NOMO-1 treated with DMSO at 0.1 percent for 48 hours (cell line): ENCODE measurements at regions not wholly inside any gene's neighbourhood (a gene's known extent, or its start where the extent isn't known, plus 50 kb on each side); places are given as distances from the start of the nearest gene placed in this dataset.
A peak's percentile ranks its signal among the peaks of the same experiment; 100 is the strongest.

ENCODE experiments used
- DNase-seq: peaks from one replicate; lab custom pipeline; 2025; ENCODE audit not compliant: unreplicated experiment; lab: John Stamatoyannopoulos, UW

DNA sequence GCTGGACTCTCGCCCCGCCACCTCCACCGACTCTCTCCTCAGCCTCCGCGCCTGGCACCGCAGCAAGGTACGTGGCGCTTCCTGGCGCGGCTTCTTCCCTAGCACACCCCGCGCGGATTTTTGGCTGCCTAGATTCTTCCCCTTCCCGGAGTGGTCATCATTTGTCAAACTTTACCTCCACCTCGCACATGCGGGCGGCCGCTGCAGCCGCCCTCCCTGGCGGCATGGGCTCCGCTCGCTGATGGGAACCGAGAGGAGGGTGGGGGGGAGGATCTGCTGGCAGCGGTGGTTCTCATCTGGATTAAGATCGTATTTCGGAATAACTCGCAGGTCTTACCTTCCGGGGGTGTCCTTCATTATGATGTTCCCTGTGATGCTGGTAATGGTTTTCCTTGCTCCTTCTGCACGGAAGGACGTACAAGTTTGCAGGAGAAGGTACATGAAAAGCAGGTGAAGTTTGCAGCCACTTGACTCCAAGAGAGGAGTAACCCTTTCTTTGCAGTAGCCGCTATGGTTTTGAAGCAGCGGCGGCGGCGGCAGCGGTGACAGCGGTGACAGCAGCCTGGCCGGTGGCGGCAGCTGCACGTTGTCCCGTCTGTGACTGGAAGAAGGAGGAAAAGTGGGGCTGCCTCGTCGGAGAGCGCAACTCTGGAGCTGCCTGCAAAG lies 2183.9 kb upstream of the TENM3 start:
- DNase-seq: peak; percentile 45

- DNase-seq: peak; percentile 68
Observed at GRCh38 chr4:180060159-180060889, 2182.9 kb upstream of the TENM3 start.

GRCh38 chr4:180081072-180081471 lies 2162.1 kb upstream of the TENM3 start:
- no peak for DNase-seq

DNA sequence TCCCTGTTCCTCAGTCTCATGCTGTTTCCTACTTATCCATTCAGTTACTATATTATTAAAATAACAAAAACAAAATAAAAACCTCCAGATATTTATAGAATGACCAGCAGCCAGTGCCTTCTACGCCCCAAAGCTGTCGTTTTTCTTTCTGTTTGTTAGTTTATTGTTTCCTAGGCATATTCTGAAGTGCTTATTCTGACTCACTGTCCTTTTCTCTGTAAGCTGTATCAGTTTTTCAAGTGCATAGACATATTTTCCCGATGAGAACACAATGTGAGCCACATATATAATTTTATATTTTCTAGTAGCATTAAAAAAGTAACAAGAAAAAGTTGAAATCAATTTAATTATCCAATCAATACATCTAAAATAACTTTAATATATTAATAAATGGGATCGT lies 2158.6 kb upstream of the TENM3 start:
- DNase-seq: no peak

GRCh38 chr4:180086480-180087190 lies 2156.6 kb upstream of the TENM3 start:
- DNase-seq: no peak

DNA sequence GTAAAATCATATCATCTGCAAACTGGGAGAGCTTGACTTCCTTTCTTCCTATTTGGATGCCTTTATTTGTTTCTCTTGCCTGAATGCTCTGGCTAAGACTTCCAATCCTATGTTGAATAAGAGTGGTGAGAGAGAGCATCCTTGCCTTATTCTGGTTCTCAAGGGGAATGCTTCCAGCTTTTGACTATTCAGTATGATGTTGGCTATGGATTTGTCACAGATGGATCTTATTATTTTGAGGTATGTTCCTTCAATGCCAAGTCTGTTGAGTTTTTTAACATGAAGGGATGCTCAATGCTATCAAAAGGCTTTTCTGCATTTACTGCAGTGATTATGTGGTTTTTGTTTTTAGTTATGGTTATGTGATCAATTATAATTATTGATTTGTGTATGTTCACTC lies 2144.6 kb upstream of the TENM3 start:
- DNase-seq: no peak

GRCh38 chr4:180099957-180100356 lies 2143.2 kb upstream of the TENM3 start:
- DNase-seq: peak; percentile 89

DNA sequence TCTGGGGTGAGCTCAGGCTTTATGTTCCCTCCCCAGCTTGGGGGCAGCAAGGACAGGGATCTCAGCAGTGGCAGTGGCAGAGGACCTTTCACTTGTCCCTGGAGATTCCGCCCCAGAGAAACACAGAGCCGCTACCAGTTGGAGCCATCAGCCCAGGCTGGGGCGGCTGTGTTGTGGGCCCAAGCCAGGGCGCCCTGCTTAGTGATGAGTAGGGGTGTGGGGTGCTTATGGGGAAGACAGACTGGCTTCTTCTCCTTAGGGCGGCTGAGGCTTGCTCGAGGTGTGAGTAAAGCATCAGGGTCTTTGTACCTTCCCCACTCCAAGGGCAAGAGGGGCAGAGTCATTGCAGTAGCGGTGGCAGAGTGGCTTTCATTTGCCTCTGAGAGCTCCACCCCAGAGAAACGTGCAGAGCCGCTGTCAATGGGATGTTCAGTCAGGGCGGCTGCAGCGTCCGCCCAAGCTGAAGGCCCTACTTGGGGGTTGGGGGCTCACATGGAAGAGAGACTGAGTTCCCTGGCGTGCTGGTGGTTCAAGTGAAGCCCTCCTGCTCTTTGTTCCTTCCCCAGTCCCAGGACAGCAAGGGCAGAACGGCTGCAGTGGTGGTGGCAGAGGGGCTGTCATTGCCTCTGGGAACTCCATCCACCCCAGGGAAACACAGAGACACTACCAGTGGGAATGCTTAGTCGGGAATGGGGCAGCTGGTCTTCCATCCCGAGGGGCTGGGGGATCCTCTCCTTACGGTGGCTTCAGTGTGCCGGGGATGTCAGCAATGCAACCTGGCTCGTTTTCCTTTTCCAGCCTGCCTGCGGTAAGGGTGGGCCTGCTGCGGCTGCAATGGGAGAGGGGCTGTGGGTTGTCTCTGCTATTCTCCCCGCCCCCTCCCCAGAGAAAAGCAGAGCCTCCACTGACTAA lies 2142.5 kb upstream of the TENM3 start:
- DNase-seq: no peak

DNA sequence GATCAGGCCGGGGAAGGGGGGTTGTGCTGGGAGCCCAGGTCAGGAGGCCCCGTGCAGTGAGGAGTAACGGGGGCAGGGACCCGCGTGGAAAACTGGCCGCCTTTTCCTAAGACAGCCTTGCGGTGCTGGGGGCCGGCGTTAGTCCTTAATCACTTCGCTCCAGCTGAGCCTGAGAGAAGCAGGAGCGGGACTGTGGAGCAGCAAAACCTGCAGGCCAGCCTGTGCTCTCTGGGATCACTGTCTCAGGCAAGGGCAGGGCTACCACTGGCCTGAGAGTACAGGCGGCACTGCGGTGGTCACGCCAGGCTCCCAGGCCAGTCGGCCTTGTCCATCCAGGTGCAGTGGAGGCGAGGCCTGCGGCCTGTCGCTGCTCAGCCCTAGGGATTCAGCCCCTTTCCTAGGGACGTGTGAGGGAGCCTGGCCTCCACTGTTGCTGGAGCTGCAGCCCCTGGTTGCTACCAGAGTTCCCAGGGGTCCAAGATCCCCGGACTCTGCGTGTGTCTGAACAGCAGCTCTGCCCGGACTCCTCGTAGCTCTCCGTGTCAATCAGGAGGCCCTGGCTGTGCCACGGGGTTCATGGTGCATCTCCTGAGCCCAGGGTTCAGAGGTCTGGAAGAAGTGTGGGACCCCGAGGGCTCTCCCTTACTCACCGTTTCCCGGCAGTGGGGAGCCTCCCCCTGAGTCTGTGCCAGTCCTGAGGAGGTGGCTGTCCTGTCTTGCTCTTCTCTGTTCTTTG lies 2141.7 kb upstream of the TENM3 start:
- no peak for DNase-seq

DNA sequence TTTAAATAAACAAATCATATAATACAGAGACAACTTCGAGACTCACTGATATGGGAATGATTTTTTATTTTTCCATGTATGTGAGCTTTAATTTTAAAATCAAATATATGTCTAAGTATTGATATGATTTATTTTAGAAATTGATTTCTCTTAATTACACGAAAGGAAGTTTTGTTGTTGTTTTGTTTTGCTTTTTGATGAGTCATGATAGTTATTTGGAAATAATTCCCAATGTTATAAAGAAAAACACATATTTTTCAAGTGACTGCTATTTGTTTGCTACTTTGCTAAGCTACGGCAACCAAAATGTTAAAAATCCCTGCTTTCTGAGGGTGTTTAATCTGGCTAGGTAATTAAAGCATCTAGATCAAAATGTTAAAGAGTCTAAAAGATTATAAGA lies 2139.4 kb upstream of the TENM3 start:
- no peak for DNase-seq

- DNase-seq: no peak
Observed at GRCh38 chr4:180105362-180105761, 2137.8 kb upstream of the TENM3 start.

DNA sequence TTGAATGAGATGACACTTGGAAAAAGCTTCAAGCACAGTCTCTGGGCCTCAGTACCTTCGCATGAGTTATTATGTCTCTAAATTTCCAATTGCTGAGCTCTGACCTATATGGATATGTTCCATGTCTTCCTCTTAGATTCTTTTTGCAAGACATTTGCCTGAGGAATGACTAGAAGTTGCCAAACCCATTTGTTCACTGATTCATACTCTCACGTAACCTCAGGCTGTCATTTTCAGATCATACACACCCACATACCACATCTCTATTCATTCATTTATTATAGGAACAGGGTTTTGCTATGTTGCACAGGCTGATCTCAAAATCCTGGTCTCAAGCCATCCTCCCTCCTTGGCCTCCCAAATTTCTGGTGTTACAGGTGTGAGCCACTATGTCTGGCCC lies 2137.1 kb upstream of the TENM3 start:
- DNase-seq: no peak

- no peak for DNase-seq
Observed at GRCh38 chr4:180106997-180107396, 2136.2 kb upstream of the TENM3 start.

DNA sequence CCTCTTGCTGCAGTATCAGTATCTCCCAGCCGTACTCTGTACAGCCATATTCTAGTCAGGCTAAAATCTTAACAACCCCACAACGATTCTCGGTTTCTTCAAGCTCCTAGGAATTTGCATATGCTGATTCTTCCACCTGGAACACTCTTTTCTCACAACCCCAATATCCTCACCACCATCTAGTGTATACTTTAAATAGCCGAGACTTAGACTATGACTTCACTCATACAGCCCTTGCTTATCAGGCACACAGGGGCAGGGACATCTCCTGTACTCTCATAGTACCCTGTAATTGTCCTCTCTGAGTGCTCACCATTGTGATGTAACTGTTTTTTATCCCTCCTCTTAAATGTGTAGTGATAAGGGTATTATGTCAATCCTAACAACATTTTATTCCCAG lies 2126.4 kb upstream of the TENM3 start:
- no peak for DNase-seq

- peak; percentile 45 for DNase-seq
Observed at GRCh38 chr4:180120068-180120467, 2123.1 kb upstream of the TENM3 start.

DNA sequence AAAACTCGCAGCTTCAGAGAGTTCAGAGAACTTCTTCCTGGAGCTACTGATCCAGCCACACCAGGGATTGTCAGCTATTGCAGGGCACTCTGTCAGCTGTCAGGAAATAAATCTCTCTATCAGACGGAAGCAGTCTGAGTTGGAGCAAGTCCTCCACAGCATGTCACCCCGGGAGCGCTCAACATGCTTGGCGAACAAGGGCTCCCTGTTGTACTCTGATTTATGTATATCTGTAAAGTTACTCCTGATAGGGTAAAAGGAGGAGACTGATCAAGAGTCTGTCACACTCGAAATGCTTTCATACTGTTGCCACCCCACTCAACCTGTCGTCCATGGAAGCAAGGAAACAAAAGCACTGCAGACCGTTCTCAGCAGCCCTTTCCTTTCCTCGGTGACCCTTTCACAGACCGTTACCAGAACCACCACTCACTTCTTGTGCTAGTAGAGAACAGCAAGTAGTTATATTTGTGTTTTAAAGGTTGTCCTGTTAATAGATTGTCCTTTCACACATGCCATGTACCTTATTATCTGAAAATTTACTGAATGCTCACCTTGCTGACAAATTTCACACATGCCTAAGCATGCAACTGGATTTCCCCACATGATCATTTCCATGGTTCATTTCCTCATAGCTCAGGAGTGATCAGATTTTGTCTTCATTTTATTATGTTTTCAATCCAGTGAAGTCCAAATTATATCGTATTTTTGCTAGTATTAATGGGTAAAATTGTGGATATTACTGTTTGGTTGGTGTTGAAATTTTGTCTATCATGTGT lies 2108.9 kb upstream of the TENM3 start:
- peak; percentile 54 for DNase-seq

GRCh38 chr4:180141734-180142133 lies 2101.5 kb upstream of the TENM3 start:
- DNase-seq: no peak

GRCh38 chr4:180148737-180149136 lies 2094.5 kb upstream of the TENM3 start:
- DNase-seq: no peak

- peak; percentile 32 for DNase-seq
Observed at GRCh38 chr4:180150818-180151217, 2092.4 kb upstream of the TENM3 start.

GRCh38 chr4:180152831-180153230 lies 2090.4 kb upstream of the TENM3 start:
- no peak for DNase-seq
